Transverse colon (tissue), 4 donors: ENCODE measurements at regions not wholly inside any gene's neighbourhood (a gene's known extent, or its start where the extent isn't known, plus 50 kb on each side); places are given as distances from the start of the nearest gene placed in this dataset.

Experiments
- DNase-seq: peaks from one replicate; pipeline ENCODE4 v3.0.0-alpha.2; 2019
- H3K27ac ChIP-seq, 4 donors: fragments of 200-600 bp; sonication (generic); 2 replicates each; pipeline ENCODE4 v1.5.1; 2016 to 2018; ENCODE audit warnings: inconsistent platforms in 4 of 4
- H3K27me3 ChIP-seq: fragments of 200-600 bp; sonication (generic); 2 replicates; pipeline ENCODE4 v1.5.1; 2017; ENCODE audit warnings: inconsistent platforms
- H3K36me3 ChIP-seq, 4 donors: fragments of 200-600 bp; sonication (generic); 2 replicates each; pipeline ENCODE4 v1.5.1; 2017 to 2019; ENCODE audit warnings: inconsistent platforms in 4 of 4
- H3K4me1 ChIP-seq, 4 donors: fragments of 200-600 bp; sonication (generic); 2 replicates each; pipeline ENCODE4 v1.5.1; 2017 to 2020; ENCODE audit warnings: inconsistent platforms in 4 of 4
- H3K4me3 ChIP-seq, 4 donors: fragments of 200-600 bp; sonication (generic); 1 replicate in 1 of 4; 2 replicates in 3 of 4; pipeline versions ENCODE4 v1.5.1 to v1.6.1; 2017 to 2019; ENCODE audit warnings: inconsistent platforms in 4 of 4
- H3K9me3 ChIP-seq, 2 donors: fragments of 200-600 bp; sonication (generic); 2 replicates each; pipeline ENCODE4 v1.5.1; 2017 to 2019; ENCODE audit warnings: inconsistent platforms in 2 of 2
- CTCF ChIP-seq, 5 experiments: fragments of 200-600 bp in 3 of 5; fragments of 450-650 bp in 2 of 5; sonication (generic) in 3 of 5; IDR thresholded peaks; 1 replicate in 2 of 5; 2 replicates in 3 of 5; pipeline ENCODE4 v1.5.1; 2016 to 2017; ENCODE audit warnings: antibody characterized with exemption in 5 of 5, inconsistent platforms in 3 of 5, mild to moderate bottlenecking in 2 of 5, moderate library complexity in 1 of 5
- EP300 ChIP-seq: sonication (generic); formaldehyde crosslinking; IDR thresholded peaks from one replicate; pipeline ENCODE4 v1.6.1; 2017; ENCODE audit warnings: antibody characterized with exemption, low read depth
- POLR2A ChIP-seq: fragments of 450-650 bp; IDR thresholded peaks from one replicate; pipeline ENCODE4 v1.6.1; 2016; ENCODE audit warnings: antibody characterized with exemption, mild to moderate bottlenecking, moderate library complexity
- POLR2AphosphoS5 ChIP-seq, 3 donors: sonication (generic); formaldehyde crosslinking; IDR thresholded peaks; one replicate each; pipeline ENCODE4 v1.6.1; 2016; ENCODE audit warnings: antibody characterized with exemption in 3 of 3
- WGBS, 2 donors: methylation state at CpG; one replicate each; pipeline ENCODE4 v1.1.5; 2018; ENCODE audit warnings: low coverage in 1 of 2; 5-methylcytosine and 5-hydroxymethylcytosine counted together
- in situ Hi-C, 4 donors: fragments of 200-750 bp; cut with MboI; loops; one replicate each; pipeline versions ENCODE4 v1.15.0 to v1.15.1; 2017; ENCODE audit warnings: low sequenced_read_pairs in 3 of 4, low pct_ligation_motif_present in 1 of 4, low pct_unique_long_range_greater_than_20kb in 1 of 4
- intact Hi-C: fragments of 100-400 bp; cut with DNase I; formaldehyde crosslinking; loops from one replicate; pipeline ENCODE4 v1.15.1; 2023; ENCODE audit warnings: low total_unique reads

GRCh38 chr4:175109933-175110332 is 191.8 kb downstream of the ADAM29 start:
- intact Hi-C loops = no loop called here
- H3K27me3 ChIP-seq = no peaks in the 10 kb centered on the region
- H3K36me3 ChIP-seq = no peaks in the 10 kb centered on the region
- no peaks in the 10 kb centered on the region for H3K4me1 ChIP-seq
- no peak for DNase-seq
- no peak for TF ChIP-seq CTCF (IDR thresholded peaks at IDR 0.05)
- TF ChIP-seq POLR2A = no peak
- TF ChIP-seq POLR2AphosphoS5 (IDR thresholded peaks at IDR 0.05) = no peak
- no peak for TF ChIP-seq EP300
- 67 to 69% methylated on average over 1 to 5 of the region's 5 CpGs for WGBS, 2 donors
- peaks cover 11 to 25% of the 10 kb centered on the region in 2 donors for H3K9me3 ChIP-seq
- H3K27ac ChIP-seq = no peak overlapping the region
- in situ Hi-C loops = no loop called here
- no peak overlapping the region for H3K4me3 ChIP-seq

- no peak for TF ChIP-seq EP300
- no peak for TF ChIP-seq POLR2AphosphoS5 (IDR thresholded peaks at IDR 0.05)
- TF ChIP-seq CTCF (IDR thresholded peaks at IDR 0.05) = no peak
- no peak for TF ChIP-seq POLR2A
- no peak overlapping the region for H3K4me3 ChIP-seq
- H3K4me1 ChIP-seq = no peaks in the 10 kb centered on the region
- peaks cover 7 to 28% of the 10 kb centered on the region in 2 donors for H3K9me3 ChIP-seq
- no peak for DNase-seq
- H3K27me3 ChIP-seq = no peaks in the 10 kb centered on the region
- no peaks in the 10 kb centered on the region for H3K36me3 ChIP-seq
- intact Hi-C loops (no loop called here), in situ Hi-C loops (no loop called here)
- 91 to 100% methylated on average over 1 to 4 of the region's 4 CpGs for WGBS, 2 donors
- H3K27ac ChIP-seq = no peak overlapping the region
Measured at GRCh38 chr4:175125410-175126068, 207.4 kb downstream of the ADAM29 start.

GRCh38 chr4:175127314-175127713 is 209.2 kb downstream of the ADAM29 start:
- no peak for TF ChIP-seq CTCF (IDR thresholded peaks at IDR 0.05)
- no peak for TF ChIP-seq POLR2A
- no peak for TF ChIP-seq POLR2AphosphoS5 (IDR thresholded peaks at IDR 0.05)
- no peak for TF ChIP-seq EP300
- in situ Hi-C loops (no loop called here), intact Hi-C loops (no loop called here)
- Histone ChIP-seq H3K36me3 (no peaks in the 10 kb centered on the region), H3K9me3 (peaks cover 7 to 16% of the 10 kb centered on the region in 2 donors), H3K27me3 (no peaks in the 10 kb centered on the region), H3K4me3 (no peak overlapping the region), H3K27ac (no peak overlapping the region), H3K4me1 (no peaks in the 10 kb centered on the region)
- DNase-seq = no peak
- 44 to 90% methylated on average over 2 of the region's 2 CpGs for WGBS, 2 donors

GRCh38 chr4:175129797-175130196 is 211.6 kb downstream of the ADAM29 start:
- Histone ChIP-seq H3K27me3 (no peaks in the 10 kb centered on the region), H3K4me1 (no peaks in the 10 kb centered on the region), H3K27ac (no peak overlapping the region), H3K36me3 (no peaks in the 10 kb centered on the region), H3K9me3 (peaks cover 0 to 4% of the 10 kb centered on the region in 2 donors), H3K4me3 (no peak overlapping the region)
- in situ Hi-C loops = no loop called here
- no peak for DNase-seq
- intact Hi-C loops = no loop called here
- TF ChIP-seq CTCF (IDR thresholded peaks at IDR 0.05) (no peak), POLR2A (no peak), POLR2AphosphoS5 (IDR thresholded peaks at IDR 0.05) (no peak), EP300 (no peak)
- 38 to 87% methylated on average over 4 of the region's 4 CpGs for WGBS, 2 donors
